ENCODE measurements at regions not wholly inside any gene's neighbourhood (a gene's known extent, or its start where the extent isn't known, plus 50 kb on each side); places are given as distances from the start of the nearest gene placed in this dataset.
A peak's percentile ranks its signal among the peaks of the same experiment; 100 is the strongest.

DNA sequence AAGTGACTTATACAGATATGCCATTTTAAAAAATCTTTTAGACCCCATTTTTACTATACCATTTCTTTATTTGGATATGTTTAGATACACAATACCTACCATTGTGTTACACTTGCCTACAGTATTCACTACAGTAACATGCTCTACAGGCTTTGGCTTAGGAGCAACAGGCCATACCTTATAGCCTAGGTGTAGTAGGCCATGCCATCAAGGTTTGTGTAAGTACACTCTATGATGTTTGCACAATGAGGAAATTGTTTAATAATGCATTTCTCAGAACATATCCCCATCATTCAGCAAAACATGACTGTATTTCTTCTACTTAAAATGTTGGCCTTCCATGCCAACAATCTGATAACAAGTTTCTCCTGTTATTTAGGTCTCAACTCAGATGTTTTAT lies 1559.5 kb upstream of the TENM4 start:
- H3K27ac ChIP-seq = no peak overlapping the region
- TF ChIP-seq, protein P1, sequence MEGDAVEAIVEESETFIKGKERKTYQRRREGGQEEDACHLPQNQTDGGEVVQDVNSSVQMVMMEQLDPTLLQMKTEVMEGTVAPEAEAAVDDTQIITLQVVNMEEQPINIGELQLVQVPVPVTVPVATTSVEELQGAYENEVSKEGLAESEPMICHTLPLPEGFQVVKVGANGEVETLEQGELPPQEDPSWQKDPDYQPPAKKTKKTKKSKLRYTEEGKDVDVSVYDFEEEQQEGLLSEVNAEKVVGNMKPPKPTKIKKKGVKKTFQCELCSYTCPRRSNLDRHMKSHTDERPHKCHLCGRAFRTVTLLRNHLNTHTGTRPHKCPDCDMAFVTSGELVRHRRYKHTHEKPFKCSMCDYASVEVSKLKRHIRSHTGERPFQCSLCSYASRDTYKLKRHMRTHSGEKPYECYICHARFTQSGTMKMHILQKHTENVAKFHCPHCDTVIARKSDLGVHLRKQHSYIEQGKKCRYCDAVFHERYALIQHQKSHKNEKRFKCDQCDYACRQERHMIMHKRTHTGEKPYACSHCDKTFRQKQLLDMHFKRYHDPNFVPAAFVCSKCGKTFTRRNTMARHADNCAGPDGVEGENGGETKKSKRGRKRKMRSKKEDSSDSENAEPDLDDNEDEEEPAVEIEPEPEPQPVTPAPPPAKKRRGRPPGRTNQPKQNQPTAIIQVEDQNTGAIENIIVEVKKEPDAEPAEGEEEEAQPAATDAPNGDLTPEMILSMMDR (IDR thresholded peaks at IDR 0.05; ENCODE audit: low read depth, low read length) = no peak
- H3K4me3 ChIP-seq = no peak overlapping the region
- H3K9me3 ChIP-seq (ENCODE audit: low read depth) = no peaks in the 10 kb centered on the region
- no peaks in the 10 kb centered on the region for H3K36me3 ChIP-seq
- DNase-seq (ENCODE audit: low read depth in 1 of 2, low spot score in 1 of 2) = no peak
- H3K27me3 ChIP-seq = no peaks in the 10 kb centered on the region
- peaks cover 9% of the 10 kb centered on the region for H3K4me1 ChIP-seq (ENCODE audit: low read depth)

DNA sequence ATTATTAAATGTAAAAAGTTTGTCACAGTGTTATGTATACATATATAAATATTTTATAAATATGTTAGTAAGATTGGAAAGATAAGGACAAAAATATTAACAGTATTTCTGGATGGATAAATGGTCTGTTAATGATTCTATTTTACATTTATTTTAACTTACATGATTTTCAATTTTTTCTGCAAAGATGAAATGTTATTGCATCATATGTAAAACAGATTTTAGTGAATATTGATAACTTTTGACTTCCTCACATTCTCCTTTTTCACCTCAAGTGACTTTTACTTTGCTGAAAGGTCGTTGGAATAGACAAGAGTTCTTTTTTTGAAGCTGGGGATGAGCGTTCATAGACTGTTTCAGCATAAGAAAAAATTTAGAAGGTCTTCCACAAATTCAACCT lies 1554.7 kb upstream of the TENM4 start:
- Histone ChIP-seq H3K27me3 (no peaks in the 10 kb centered on the region), H3K9me3 (ENCODE audit: low read depth) (no peaks in the 10 kb centered on the region), H3K27ac (no peak overlapping the region), H3K4me3 (no peak overlapping the region), H3K36me3 (no peaks in the 10 kb centered on the region), H3K4me1 (ENCODE audit: low read depth) (peaks cover 9% of the 10 kb centered on the region)
- TF ChIP-seq, protein P1 (IDR thresholded peaks at IDR 0.05; ENCODE audit: low read depth, low read length) = no peak
- DNase-seq (ENCODE audit: low read depth in 1 of 2, low spot score in 1 of 2) = no peak

DNA sequence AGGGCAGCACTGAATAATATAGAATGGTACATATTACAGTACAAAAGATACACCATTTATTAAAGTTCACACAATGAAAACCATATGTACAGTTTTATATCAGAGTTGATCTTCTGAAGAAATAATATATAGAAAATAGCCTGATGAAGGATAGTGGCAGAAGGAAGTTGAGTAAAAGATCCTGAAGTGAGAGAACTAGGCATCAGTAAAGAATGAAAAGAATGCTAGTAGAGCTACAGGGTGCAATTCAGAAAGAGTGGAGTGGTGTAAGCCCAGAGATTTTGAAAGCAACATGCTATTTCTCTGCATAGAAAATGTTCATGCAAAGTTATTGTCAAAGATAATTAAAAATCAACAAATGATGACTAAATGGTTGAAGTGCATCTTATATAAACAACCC lies 1552.7 kb upstream of the TENM4 start:
- DNase-seq (ENCODE audit: low read depth in 1 of 2, low spot score in 1 of 2) = peak in 1 of 2 donors; percentile 7

DNA sequence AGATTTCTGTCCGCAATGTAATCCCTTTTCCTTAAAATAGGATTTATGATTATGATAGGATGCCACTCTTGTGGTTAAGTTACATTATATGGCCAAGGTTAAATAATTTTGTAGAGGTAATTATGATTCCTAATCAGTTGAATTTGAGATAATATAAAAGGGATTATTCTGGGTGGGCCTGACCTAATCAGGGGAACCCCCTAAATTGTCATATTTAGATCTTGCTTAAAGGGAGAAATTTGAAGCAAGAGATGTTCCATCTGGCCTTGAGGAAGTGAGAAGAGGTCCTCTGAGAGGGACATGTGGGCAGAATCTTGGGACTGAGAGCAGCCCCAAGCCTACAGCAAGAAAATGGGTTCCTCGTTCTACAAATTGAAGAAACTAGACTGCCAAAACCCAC lies 1550.1 kb upstream of the TENM4 start:
- DNase-seq (ENCODE audit: low read depth in 1 of 2, low spot score in 1 of 2) = no peak
- Histone ChIP-seq H3K9me3 (ENCODE audit: low read depth) (no peaks in the 10 kb centered on the region), H3K27ac (no peak overlapping the region), H3K4me3 (no peak overlapping the region), H3K4me1 (ENCODE audit: low read depth) (peaks cover 3% of the 10 kb centered on the region), H3K36me3 (no peaks in the 10 kb centered on the region), H3K27me3 (no peaks in the 10 kb centered on the region)
- TF ChIP-seq, protein P1 (IDR thresholded peaks at IDR 0.05; ENCODE audit: low read depth, low read length) = no peak

More for the DNA sequence above, 1552.7 kb upstream of the TENM4 start:
- Histone ChIP-seq H3K36me3 (no peaks in the 10 kb centered on the region), H3K4me1 (ENCODE audit: low read depth) (peaks cover 9% of the 10 kb centered on the region), H3K4me3 (no peak overlapping the region), H3K27ac (no peak overlapping the region), H3K27me3 (no peaks in the 10 kb centered on the region), H3K9me3 (ENCODE audit: low read depth) (no peaks in the 10 kb centered on the region)
- TF ChIP-seq, protein P1 (IDR thresholded peaks at IDR 0.05; ENCODE audit: low read depth, low read length) = no peak

DNA sequence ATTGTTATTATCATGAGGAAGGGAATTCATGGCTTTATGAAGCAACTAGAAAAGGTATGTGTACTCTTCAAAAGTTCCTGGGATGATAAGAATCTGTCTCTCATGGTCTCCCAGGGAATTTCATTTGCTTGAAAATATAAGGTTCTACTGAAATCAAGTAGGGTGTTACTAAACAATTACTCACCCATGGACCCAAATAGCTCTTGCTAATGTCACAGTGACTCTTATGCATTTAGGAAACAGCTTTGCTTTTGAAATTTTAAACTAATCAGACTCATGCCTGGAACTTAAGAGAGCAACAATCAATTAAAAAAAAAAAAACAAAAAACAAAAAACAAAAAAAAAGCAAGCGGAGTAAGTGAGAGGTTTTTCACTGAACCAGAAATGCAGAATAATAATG lies 1546.3 kb upstream of the TENM4 start:
- TF ChIP-seq, protein P1 (IDR thresholded peaks at IDR 0.05; ENCODE audit: low read depth, low read length) = no peak
- Histone ChIP-seq H3K27me3 (no peaks in the 10 kb centered on the region), H3K4me1 (ENCODE audit: low read depth) (no peaks in the 10 kb centered on the region), H3K9me3 (ENCODE audit: low read depth) (no peaks in the 10 kb centered on the region), H3K4me3 (no peak overlapping the region), H3K27ac (no peak overlapping the region), H3K36me3 (no peaks in the 10 kb centered on the region)
- DNase-seq (ENCODE audit: low read depth in 1 of 2, low spot score in 1 of 2) = no peak
